HepG2 (cell line): ENCODE measurements at regions not wholly inside any gene's neighbourhood (a gene's known extent, or its start where the extent isn't known, plus 50 kb on each side); places are given as distances from the start of the nearest gene placed in this dataset.

Source experiments
- ATAC-seq: fragments of 200-7000 bp; cut with Tn5 transposase; 3 replicates; pipeline ENCODE4 v1.9.1; 2020; ENCODE audit warnings: mild to moderate bottlenecking, moderate library complexity
- BruUV-seq: library from RNA; stranded (reverse); fragments of 400-500 nt; replicated peaks from 2 replicates; lab custom pipeline; 2021; lab: Mats Ljungman, UMichigan
- CTCF ChIA-PET: fragments of 300-600 bp; formaldehyde crosslinking; extraction: SDS; loops from one replicate; lab custom pipeline; 2021; ENCODE audit warnings: low total read pairs, inconsistent platforms, low intra/inter-chr PET ratio; lab: Yijun Ruan, JAX
- POLR2A ChIA-PET: fragments of 350-600 bp; sonication (Branson Sonifier 250); formaldehyde crosslinking; loops from one replicate; lab custom pipeline; 2020; ENCODE audit warnings: antibody characterized with exemption, inconsistent platforms; lab: Yijun Ruan, JAX
- DNase-seq: peaks from one replicate; pipeline ENCODE4 v3.0.0-alpha.2; 2015; ENCODE audit warnings: low spot score
- FAIRE-seq: peaks from 3 replicates; lab custom pipeline; 2011; peaks lifted over from hg19 to GRCh38; lab: Jason Lieb, UNC
- H2AFZ ChIP-seq: one replicate; pipeline ENCODE4 v1.6.1; 2011; ENCODE audit warnings: low read length, inconsistent platforms
- H3K27ac ChIP-seq: fragments of 300-600 bp; 3 replicates; pipeline ENCODE4 v1.8.0; 2011; ENCODE audit warnings: mixed run types, mild to moderate bottlenecking, mixed read lengths, low read length, inconsistent platforms; ENCODE audit not compliant: insufficient read depth; ENCODE audit errors: extremely low read length
- H3K27me3 ChIP-seq, 2 experiments: fragments of 200-600 bp in 1 of 2; 2 replicates in 1 of 2; 3 replicates in 1 of 2; pipeline versions ENCODE4 v1.6.0 to v1.8.0; 2011; ENCODE audit warnings: low read length in 2 of 2, mild to moderate bottlenecking in 2 of 2, moderate library complexity in 2 of 2, inconsistent platforms in 1 of 2; ENCODE audit not compliant: insufficient read depth in 2 of 2, control insufficient read depth in 1 of 2
- H3K36me3 ChIP-seq, 2 experiments: fragments of 200-600 bp in 1 of 2; replicated peaks in 1 of 2; 2 replicates in 1 of 2; 3 replicates in 1 of 2; pipeline versions ENCODE4 v1.5.1 to v1.8.0; 2011; ENCODE audit warnings: low read length in 2 of 2, inconsistent platforms in 1 of 2; ENCODE audit not compliant: insufficient read depth in 2 of 2, control insufficient read depth in 1 of 2
- H3K4me1 ChIP-seq: 2 replicates; pipeline ENCODE4 v1.5.1; 2012; ENCODE audit warnings: low read length, inconsistent platforms; ENCODE audit not compliant: insufficient read depth
- H3K4me2 ChIP-seq: 2 replicates; pipeline ENCODE4 v1.6.0; 2011; ENCODE audit warnings: low read depth, low read length, inconsistent platforms
- H3K4me3 ChIP-seq, 3 experiments: fragments of 200-600 bp in 1 of 3; sonication (generic), shearing (Covaris generic) in 1 of 3; replicated peaks in 1 of 3; 2 replicates each; pipeline ENCODE4 v1.5.1; 2011 to 2016; ENCODE audit warnings: low read length in 3 of 3, inconsistent platforms in 2 of 3, low read depth in 2 of 3, mild to moderate bottlenecking in 2 of 3, control low read depth in 1 of 3, mixed read lengths in 1 of 3; ENCODE audit not compliant: insufficient read depth in 1 of 3
- H3K79me2 ChIP-seq: one replicate; pipeline ENCODE4 v1.6.1; 2011; ENCODE audit warnings: low read length, inconsistent platforms; ENCODE audit not compliant: insufficient read depth
- H3K9ac ChIP-seq: 2 replicates; pipeline ENCODE4 v1.6.0; 2011; ENCODE audit warnings: mild to moderate bottlenecking, low read depth, low read length, inconsistent platforms; ENCODE audit not compliant: insufficient read depth
- H3K9me3 ChIP-seq: 2 replicates; pipeline ENCODE4 v1.5.1; 2012; ENCODE audit warnings: mild to moderate bottlenecking, low read length
- H4K20me1 ChIP-seq: 2 replicates; pipeline ENCODE4 v1.6.0; 2011; ENCODE audit warnings: inconsistent platforms, mild to moderate bottlenecking, low read length, moderate library complexity; ENCODE audit not compliant: insufficient read depth
- AHDC1 ChIP-seq: sonication (generic); formaldehyde crosslinking; IDR thresholded peaks from 2 replicates; pipeline ENCODE4 v1.5.1; 2020; ENCODE audit warnings: mild to moderate bottlenecking, missing genetic modification reagents, borderline replicate concordance
- POGZ ChIP-seq: sonication (generic); formaldehyde crosslinking; IDR thresholded peaks from 2 replicates; pipeline ENCODE4 v1.4.0; 2020; ENCODE audit warnings: mild to moderate bottlenecking, missing genetic modification reagents
- WGBS: methylation state at CpG from one replicate; pipeline ENCODE4 v1.1.6; 2017; ENCODE audit warnings: low lambda C conversion rate; 5-methylcytosine and 5-hydroxymethylcytosine counted together
- in situ Hi-C: cut with HindIII; loops from 2 replicates; pipeline ENCODE4 v1.10.0; 2017; ENCODE audit warnings: low pct_unique_long_range_greater_than_20kb; ENCODE audit not compliant: extremely low pct_ligation_motif_present
- intact Hi-C: fragments of 100-400 bp; cut with micrococcal nuclease; formaldehyde crosslinking; loops from one replicate; pipeline ENCODE4 v1.10.0; 2022; ENCODE audit not compliant: unreplicated experiment
- TF ChIP-seq, protein P1 (sequence below): sonication (generic); formaldehyde crosslinking; IDR thresholded peaks from 2 replicates; pipeline ENCODE4 v1.8.0; 2022; ENCODE audit warnings: mild to moderate bottlenecking, missing genetic modification reagents

GRCh38 chr2:239853121-239853520, 172.0 kb downstream of the NDUFA10 start (continued):
- TF ChIP-seq AHDC1 (CRISPR knock-in tag) = no peak
- TF ChIP-seq, protein P1, sequence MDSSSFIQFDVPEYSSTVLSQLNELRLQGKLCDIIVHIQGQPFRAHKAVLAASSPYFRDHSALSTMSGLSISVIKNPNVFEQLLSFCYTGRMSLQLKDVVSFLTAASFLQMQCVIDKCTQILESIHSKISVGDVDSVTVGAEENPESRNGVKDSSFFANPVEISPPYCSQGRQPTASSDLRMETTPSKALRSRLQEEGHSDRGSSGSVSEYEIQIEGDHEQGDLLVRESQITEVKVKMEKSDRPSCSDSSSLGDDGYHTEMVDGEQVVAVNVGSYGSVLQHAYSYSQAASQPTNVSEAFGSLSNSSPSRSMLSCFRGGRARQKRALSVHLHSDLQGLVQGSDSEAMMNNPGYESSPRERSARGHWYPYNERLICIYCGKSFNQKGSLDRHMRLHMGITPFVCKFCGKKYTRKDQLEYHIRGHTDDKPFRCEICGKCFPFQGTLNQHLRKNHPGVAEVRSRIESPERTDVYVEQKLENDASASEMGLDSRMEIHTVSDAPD (CRISPR knock-in tag) = no peak

DNA sequence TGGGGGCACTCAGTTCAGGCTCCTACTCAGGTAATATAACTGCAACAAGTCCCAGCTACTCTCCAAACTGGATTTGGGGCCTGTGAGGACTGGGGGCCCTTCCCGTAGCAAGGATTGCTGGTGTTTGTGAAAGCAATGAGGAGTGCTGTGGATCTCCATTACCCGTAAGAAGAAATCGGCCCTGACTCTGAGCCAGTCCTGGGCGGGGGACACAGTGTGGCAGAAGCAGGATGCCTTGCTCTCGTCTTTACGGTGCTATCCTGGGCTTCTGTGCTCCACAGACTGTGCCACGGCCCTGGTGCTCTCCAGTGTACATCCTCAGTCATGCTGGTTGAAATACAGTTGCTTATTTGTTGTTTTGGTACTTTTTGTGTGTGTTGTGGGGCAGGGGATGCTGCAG, 172.9 kb downstream of the NDUFA10 start:
- Histone ChIP-seq H3K27ac (no peak overlapping the region), H3K9me3 (no peaks in the 10 kb centered on the region), H4K20me1 (no peaks in the 10 kb centered on the region), H3K4me2 (no peak overlapping the region), H2AFZ (no peak overlapping the region), H3K36me3 (no peaks in the 10 kb centered on the region), H3K4me1 (0 out of 2 replicates have a peak, but pooled peaks cover 6% of the 10 kb centered on the region), H3K79me2 (no peaks in the 10 kb centered on the region), H3K9ac (no peak overlapping the region), H3K4me3 (no peak overlapping the region), H3K27me3 (peaks cover 1 to 20% of the 10 kb centered on the region in 2 experiments; a peak in 2 of 5 replicates)
- DNase-seq (no peak), ATAC-seq (no peak), FAIRE-seq (no peak)
- intact Hi-C loops = no loop called here
- POLR2A ChIA-PET = no interaction called here
- no peak for TF ChIP-seq POGZ (CRISPR knock-in tag)
- CTCF ChIA-PET = no interaction called here
- no TSS peak for BruUV-seq
- 17% methylated on average over 7 of the region's 7 CpGs for WGBS
- in situ Hi-C loops = no loop called here
